AG10803 (cell line): ENCODE measurements at regions not wholly inside any gene's neighbourhood (a gene's known extent, or its start where the extent isn't known, plus 50 kb on each side); places are given as distances from the start of the nearest gene placed in this dataset.

ENCODE experiments used
- DNase-seq: peaks from one replicate; pipeline ENCODE4 v3.0.0; 2010; ENCODE audit warnings: low read depth
- H3K4me3 ChIP-seq: 2 replicates; pipeline ENCODE4 v1.5.1; 2011; ENCODE audit warnings: mild to moderate bottlenecking, low read length, control low read depth
- TF ChIP-seq, protein P1 (sequence below): conservative IDR thresholded peaks from 2 replicates; pipeline ENCODE4 v1.5.1; 2011; ENCODE audit warnings: mild to moderate bottlenecking, low read length, control low read depth, inconsistent platforms

GRCh38 chr3:132254076-132254755 is 63.0 kb upstream of the ACP3 start:
- no peak overlapping the region for H3K4me3 ChIP-seq
- no peak for DNase-seq
- TF ChIP-seq, protein P1, sequence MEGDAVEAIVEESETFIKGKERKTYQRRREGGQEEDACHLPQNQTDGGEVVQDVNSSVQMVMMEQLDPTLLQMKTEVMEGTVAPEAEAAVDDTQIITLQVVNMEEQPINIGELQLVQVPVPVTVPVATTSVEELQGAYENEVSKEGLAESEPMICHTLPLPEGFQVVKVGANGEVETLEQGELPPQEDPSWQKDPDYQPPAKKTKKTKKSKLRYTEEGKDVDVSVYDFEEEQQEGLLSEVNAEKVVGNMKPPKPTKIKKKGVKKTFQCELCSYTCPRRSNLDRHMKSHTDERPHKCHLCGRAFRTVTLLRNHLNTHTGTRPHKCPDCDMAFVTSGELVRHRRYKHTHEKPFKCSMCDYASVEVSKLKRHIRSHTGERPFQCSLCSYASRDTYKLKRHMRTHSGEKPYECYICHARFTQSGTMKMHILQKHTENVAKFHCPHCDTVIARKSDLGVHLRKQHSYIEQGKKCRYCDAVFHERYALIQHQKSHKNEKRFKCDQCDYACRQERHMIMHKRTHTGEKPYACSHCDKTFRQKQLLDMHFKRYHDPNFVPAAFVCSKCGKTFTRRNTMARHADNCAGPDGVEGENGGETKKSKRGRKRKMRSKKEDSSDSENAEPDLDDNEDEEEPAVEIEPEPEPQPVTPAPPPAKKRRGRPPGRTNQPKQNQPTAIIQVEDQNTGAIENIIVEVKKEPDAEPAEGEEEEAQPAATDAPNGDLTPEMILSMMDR, result no peak

GRCh38 chr3:132255041-132255745 is 62.0 kb upstream of the ACP3 start:
- peak; percentile 82 for DNase-seq
- TF ChIP-seq, protein P1, result no peak
- H3K4me3 ChIP-seq, result no peak overlapping the region

DNA sequence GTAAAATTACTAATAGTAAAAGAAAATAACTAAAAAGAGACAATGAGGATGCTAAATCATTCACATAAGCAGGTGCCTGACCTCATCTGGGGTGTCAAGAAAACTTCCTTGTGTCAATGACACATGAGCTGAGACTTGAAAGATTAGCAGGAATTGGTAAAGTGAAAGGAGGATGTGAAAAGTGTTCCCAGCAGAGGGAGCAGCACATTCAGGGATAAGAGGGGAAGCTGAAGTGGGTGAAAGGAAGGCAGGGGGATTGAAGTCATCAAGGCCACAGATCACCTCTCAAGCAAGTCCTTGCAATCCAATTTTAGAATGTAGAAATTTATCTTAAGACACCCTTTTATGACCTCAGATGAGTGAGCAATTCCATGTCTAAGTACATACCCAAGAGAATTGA is 60.2 kb upstream of the ACP3 start:
- TF ChIP-seq, protein P1, result peak; percentile 52
- no peak overlapping the region for H3K4me3 ChIP-seq
- peak; percentile 20 for DNase-seq

- H3K4me3 ChIP-seq, result no peak overlapping the region
- no peak for DNase-seq
- TF ChIP-seq, protein P1, result no peak
Observed at GRCh38 chr3:132261506-132261905, 55.7 kb upstream of the ACP3 start.

GRCh38 chr3:132262305-132262704 is 54.9 kb upstream of the ACP3 start:
- TF ChIP-seq, protein P1, result no peak
- DNase-seq, result no peak
- no peak overlapping the region for H3K4me3 ChIP-seq

DNA sequence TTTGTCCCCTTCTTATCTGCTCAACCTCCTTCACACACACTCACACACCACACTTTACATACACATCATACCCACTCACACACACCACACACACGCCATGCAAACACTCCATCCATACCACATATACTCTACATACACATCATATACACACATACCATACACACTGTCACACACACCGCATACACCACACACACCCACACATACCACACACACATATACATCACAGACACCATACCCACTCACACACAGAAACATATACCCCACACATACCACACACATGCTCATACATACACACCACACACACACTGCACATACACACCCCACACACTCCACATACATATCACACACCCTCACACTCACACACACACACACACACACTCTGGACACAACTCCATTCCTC is 54.3 kb upstream of the ACP3 start:
- no peak for DNase-seq
- TF ChIP-seq, protein P1, result no peak
- no peak overlapping the region for H3K4me3 ChIP-seq

DNA sequence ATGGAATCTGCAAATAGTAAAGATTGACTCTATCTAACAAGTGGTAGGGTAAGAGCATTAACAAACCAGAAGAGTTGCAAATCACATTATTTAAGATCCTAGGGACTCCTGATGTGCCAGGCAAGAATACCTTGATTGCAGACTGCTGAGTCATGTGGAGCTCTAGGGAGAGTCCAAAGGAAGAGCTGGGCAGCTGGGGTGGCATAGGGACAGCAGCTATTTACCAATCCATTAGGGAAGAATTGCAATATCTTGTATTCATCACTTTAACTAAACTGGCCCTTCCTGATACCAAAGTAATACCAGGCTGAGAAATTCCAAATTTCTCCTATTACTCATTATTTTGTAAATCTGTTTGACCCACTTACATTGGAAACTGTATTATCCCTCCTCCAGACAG is 52.2 kb upstream of the ACP3 start:
- TF ChIP-seq, protein P1, result no peak
- no peak overlapping the region for H3K4me3 ChIP-seq
- DNase-seq, result no peak
